IMR-90 (cell line): ENCODE measurements at regions not wholly inside any gene's neighbourhood (a gene's known extent, or its start where the extent isn't known, plus 50 kb on each side); places are given as distances from the start of the nearest gene placed in this dataset.

Experiments used
- ATAC-seq: fragments of 200-7000 bp; cut with Tn5 transposase; 2 replicates; pipeline ENCODE4 v1.9.1; 2020; ENCODE audit warnings: low read depth, mild to moderate bottlenecking, moderate library complexity
- BruUV-seq: library from RNA; stranded (reverse); fragments of 400-500 nt; replicated peaks from 2 replicates; lab custom pipeline; 2021; lab: Mats Ljungman, UMichigan
- CTCF ChIA-PET: fragments of 300-600 bp; formaldehyde crosslinking; extraction: SDS; loops from one replicate; lab custom pipeline; 2021; ENCODE audit warnings: antibody characterized with exemption; lab: Yijun Ruan, JAX
- POLR2A ChIA-PET: fragments of 300-600 bp; sonication (Branson Sonifier 250); formaldehyde crosslinking; loops from one replicate; lab custom pipeline; 2022; ENCODE audit warnings: antibody characterized with exemption; ENCODE audit not compliant: unreplicated experiment; lab: Charles Lee
- DNase-seq: peaks from one replicate; pipeline ENCODE4 v3.0.0; 2013
- H2AFZ ChIP-seq: replicated peaks from 2 replicates; pipeline ENCODE3; 2013; ENCODE audit warnings: low read length, mild to moderate bottlenecking; ENCODE audit not compliant: poor library complexity
- H2AK5ac ChIP-seq: 2 replicates; pipeline ENCODE4 v1.6.1; 2013; ENCODE audit warnings: low read depth, low read length, inconsistent platforms
- H2AK9ac ChIP-seq: replicated peaks from 2 replicates; pipeline ENCODE3; 2013; ENCODE audit warnings: mild to moderate bottlenecking, low read depth, low read length, moderate library complexity; ENCODE audit not compliant: poor library complexity
- H2BK120ac ChIP-seq: 2 replicates; pipeline ENCODE4 v1.6.1; 2013; ENCODE audit warnings: low read depth, low read length, inconsistent platforms
- H2BK15ac ChIP-seq: 3 replicates; pipeline ENCODE4 v1.6.1; 2013; ENCODE audit warnings: low read depth, low read length, inconsistent platforms
- H2BK20ac ChIP-seq: 2 replicates; pipeline ENCODE4 v1.6.1; 2013; ENCODE audit warnings: low read depth, mild to moderate bottlenecking, inconsistent platforms, low read length, moderate library complexity
- H2BK5ac ChIP-seq: 2 replicates; pipeline ENCODE4 v1.6.1; 2013; ENCODE audit warnings: mild to moderate bottlenecking, low read depth, low read length, inconsistent platforms; ENCODE audit not compliant: poor library complexity, severe bottlenecking
- H3K14ac ChIP-seq: replicated peaks from 2 replicates; pipeline ENCODE4 v1.6.1; 2013; ENCODE audit warnings: low read depth, low read length, inconsistent platforms
- H3K18ac ChIP-seq: 2 replicates; pipeline ENCODE4 v1.6.1; 2013; ENCODE audit warnings: low read depth, low read length, control low read depth
- H3K23ac ChIP-seq: 2 replicates; pipeline ENCODE4 v1.6.1; 2013; ENCODE audit warnings: low read depth, low read length, inconsistent platforms
- H3K27ac ChIP-seq: 2 replicates; pipeline ENCODE4 v1.5.1; 2013; ENCODE audit warnings: mild to moderate bottlenecking, control low read depth, low read length; ENCODE audit not compliant: insufficient read depth
- H3K27me3 ChIP-seq: 2 replicates; pipeline ENCODE4 v1.6.1; 2013; ENCODE audit warnings: low read length; ENCODE audit not compliant: control insufficient read depth, insufficient read depth
- H3K36me3 ChIP-seq: 2 replicates; pipeline ENCODE4 v1.6.1; 2013; ENCODE audit warnings: low read length, mixed read lengths; ENCODE audit not compliant: control insufficient read depth, insufficient read depth
- H3K4ac ChIP-seq: 2 replicates; pipeline ENCODE4 v1.6.1; 2013; ENCODE audit warnings: low read depth, low read length, inconsistent platforms
- H3K4me1 ChIP-seq: 2 replicates; pipeline ENCODE4 v1.6.1; 2013; ENCODE audit warnings: low read length, mixed read lengths; ENCODE audit not compliant: control insufficient read depth, insufficient read depth
- H3K4me2 ChIP-seq: 2 replicates; pipeline ENCODE4 v1.6.1; 2013; ENCODE audit warnings: low read depth, mild to moderate bottlenecking, control low read depth, low read length, moderate library complexity
- H3K4me3 ChIP-seq: 2 replicates; pipeline ENCODE4 v1.5.1; 2013; ENCODE audit warnings: low read depth, mild to moderate bottlenecking, control low read depth, low read length, moderate library complexity; ENCODE audit not compliant: insufficient read depth
- H3K56ac ChIP-seq: 2 replicates; pipeline ENCODE4 v1.6.1; 2013; ENCODE audit warnings: low read length, inconsistent platforms; ENCODE audit not compliant: insufficient read depth; ENCODE audit errors: extremely low read depth
- H3K79me1 ChIP-seq, 2 experiments: 2 replicates each; pipeline ENCODE4 v1.6.1; 2013; ENCODE audit warnings: low read length in 2 of 2, inconsistent platforms in 1 of 2, low read depth in 1 of 2
- H3K9ac ChIP-seq: 2 replicates; pipeline ENCODE4 v1.6.1; 2013; ENCODE audit warnings: low read depth, low read length, control low read depth
- H3K9me1 ChIP-seq: 2 replicates; pipeline ENCODE4 v1.6.1; 2013; ENCODE audit warnings: low read length, inconsistent platforms; ENCODE audit not compliant: insufficient read depth
- H3K9me3 ChIP-seq: 2 replicates; pipeline ENCODE4 v1.6.1; 2013; ENCODE audit warnings: low read length; ENCODE audit not compliant: control insufficient read depth, insufficient read depth
- H4K20me1 ChIP-seq: 2 replicates; pipeline ENCODE4 v1.6.1; 2013; ENCODE audit warnings: low read length, inconsistent platforms; ENCODE audit not compliant: insufficient read depth
- H4K5ac ChIP-seq: 2 replicates; pipeline ENCODE4 v1.6.1; 2013; ENCODE audit warnings: mild to moderate bottlenecking, low read depth, low read length, control low read depth
- H4K8ac ChIP-seq, 2 experiments: 2 replicates each; pipeline ENCODE4 v1.6.1; 2013; ENCODE audit warnings: low read depth in 2 of 2, low read length in 2 of 2, control low read depth in 1 of 2, inconsistent platforms in 1 of 2
- H4K91ac ChIP-seq: 2 replicates; pipeline ENCODE4 v1.6.1; 2013; ENCODE audit warnings: low read depth, low read length, inconsistent platforms; ENCODE audit not compliant: insufficient read depth
- FOS ChIP-seq: fragments of 150-350 bp; IDR thresholded peaks from 2 replicates; pipeline ENCODE4 v1.6.1; 2016; ENCODE audit warnings: low read depth, low read length
- MAZ ChIP-seq: IDR thresholded peaks from 2 replicates; pipeline ENCODE4 v1.6.1; 2012; ENCODE audit warnings: low read depth, mild to moderate bottlenecking, low read length, improper control_type of control experiment, moderate library complexity, borderline replicate concordance
- MXI1 ChIP-seq: IDR thresholded peaks from 2 replicates; pipeline ENCODE4 v1.6.1; 2012; ENCODE audit warnings: low read depth, mild to moderate bottlenecking, low read length, moderate library complexity, borderline replicate concordance
- NFE2L2 ChIP-seq: fragments of 150-350 bp; IDR thresholded peaks from 2 replicates; pipeline ENCODE4 v1.6.1; 2016; ENCODE audit warnings: low read depth, mild to moderate bottlenecking, low read length
- POLR2A ChIP-seq: IDR thresholded peaks from 2 replicates; pipeline ENCODE4 v1.6.1; 2012; ENCODE audit warnings: mild to moderate bottlenecking, low read depth, low read length
- WGBS, 2 experiments: methylation state at CpG; one replicate each; pipeline versions ENCODE4 v1.1.5 to v1.1.7; 2013; ENCODE audit warnings: missing lambda C conversion rate in 2 of 2; ENCODE audit not compliant: insufficient read length in 1 of 2; ENCODE audit errors: extremely low coverage in 2 of 2; 5-methylcytosine and 5-hydroxymethylcytosine counted together
- dilution Hi-C: fragments of 300-500 bp; cut with HindIII; formaldehyde crosslinking; loops from one replicate; pipeline ENCODE4 v1.14.3; 2018; ENCODE audit warnings: low sequenced_read_pairs; ENCODE audit not compliant: unreplicated experiment
- in situ Hi-C: fragments of 300-500 bp; cut with MboI; formaldehyde crosslinking; loops from 3 replicates; pipeline ENCODE4 v1.14.3; 2019; ENCODE audit warnings: low sequenced_read_pairs, inconsistent platforms, mixed read lengths
- intact Hi-C: fragments of 100-400 bp; cut with micrococcal nuclease; formaldehyde crosslinking; loops from 2 replicates; pipeline ENCODE4 v1.10.0; 2022
- TF ChIP-seq, protein P1 (sequence below): conservative IDR thresholded peaks from 2 replicates; pipeline ENCODE4 v1.5.1; 2012; ENCODE audit warnings: mild to moderate bottlenecking, low read depth, low read length, improper control_type of control experiment

DNA sequence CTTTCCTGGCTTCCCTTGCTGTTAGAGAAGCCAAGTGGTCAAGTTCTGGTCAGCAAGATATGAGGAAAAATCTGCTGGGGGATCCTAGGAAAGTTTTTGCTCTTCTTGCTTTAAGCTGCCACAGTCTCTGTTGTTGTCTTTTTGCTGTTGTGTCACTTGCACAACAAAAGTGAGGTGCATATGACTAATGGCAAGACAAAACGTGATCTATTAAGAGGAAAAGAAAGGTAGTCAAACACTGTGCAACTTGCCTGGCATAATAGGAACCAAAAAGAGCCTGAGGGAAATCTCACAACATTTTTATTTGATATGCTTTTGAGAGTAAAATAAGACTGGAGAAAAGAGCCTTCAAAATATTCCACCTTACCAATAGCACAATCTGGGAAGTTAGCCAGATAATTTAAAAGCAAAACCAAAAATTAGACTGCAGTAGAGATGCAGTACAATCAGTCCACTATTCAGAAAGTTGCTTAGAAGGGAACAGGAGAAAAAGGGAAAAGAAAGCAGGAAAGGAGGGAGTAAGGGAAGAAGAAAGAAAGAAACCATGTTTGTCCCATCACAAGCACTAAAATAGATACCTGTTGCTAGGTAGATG, 110.0 kb upstream of the SLC4A7 start:
- Histone ChIP-seq H3K36me3 (no peaks in the 10 kb centered on the region), H3K23ac (no peak overlapping the region), H3K9me3 (no peaks in the 10 kb centered on the region), H2AK5ac (peak overlapping the region; percentile 32; the same call in 1 of the 2 replicates), H3K4me2 (no peak overlapping the region), H2BK20ac (no peak overlapping the region), H3K27me3 (no peaks in the 10 kb centered on the region), H4K91ac (no peak overlapping the region), H3K9ac (no peak overlapping the region), H3K9me1 (peaks cover 6% of the 10 kb centered on the region), H3K56ac (no peak overlapping the region), H4K8ac (no peak overlapping the region), H2BK15ac (no peak overlapping the region), H3K4me3 (no peak overlapping the region), H4K20me1 (no peaks in the 10 kb centered on the region), H2BK120ac (no peak overlapping the region; the same call in 1 of the 2 replicates), H3K18ac (no peak overlapping the region), H4K5ac (no peak overlapping the region), H3K4ac (no peak overlapping the region), H2BK5ac (no peak overlapping the region), H3K14ac (no peak overlapping the region), H3K27ac (no peak overlapping the region), H3K79me1 (no peaks in the 10 kb centered on the region), H2AFZ (no peak overlapping the region), H2AK9ac (no peak overlapping the region), H3K4me1 (peaks cover 14% of the 10 kb centered on the region)
- BruUV-seq: no TSS peak
- in situ Hi-C loops: no loop called here
- DNase-seq (peak; percentile 41), ATAC-seq (no peak)
- ChIA-PET CTCF (no interaction called here), POLR2A (no interaction called here)
- TF ChIP-seq NFE2L2: no peak
- no peak for TF ChIP-seq MXI1
- no peak for TF ChIP-seq MAZ
- TF ChIP-seq POLR2A: no peak
- no peak for TF ChIP-seq FOS
- TF ChIP-seq, protein P1, sequence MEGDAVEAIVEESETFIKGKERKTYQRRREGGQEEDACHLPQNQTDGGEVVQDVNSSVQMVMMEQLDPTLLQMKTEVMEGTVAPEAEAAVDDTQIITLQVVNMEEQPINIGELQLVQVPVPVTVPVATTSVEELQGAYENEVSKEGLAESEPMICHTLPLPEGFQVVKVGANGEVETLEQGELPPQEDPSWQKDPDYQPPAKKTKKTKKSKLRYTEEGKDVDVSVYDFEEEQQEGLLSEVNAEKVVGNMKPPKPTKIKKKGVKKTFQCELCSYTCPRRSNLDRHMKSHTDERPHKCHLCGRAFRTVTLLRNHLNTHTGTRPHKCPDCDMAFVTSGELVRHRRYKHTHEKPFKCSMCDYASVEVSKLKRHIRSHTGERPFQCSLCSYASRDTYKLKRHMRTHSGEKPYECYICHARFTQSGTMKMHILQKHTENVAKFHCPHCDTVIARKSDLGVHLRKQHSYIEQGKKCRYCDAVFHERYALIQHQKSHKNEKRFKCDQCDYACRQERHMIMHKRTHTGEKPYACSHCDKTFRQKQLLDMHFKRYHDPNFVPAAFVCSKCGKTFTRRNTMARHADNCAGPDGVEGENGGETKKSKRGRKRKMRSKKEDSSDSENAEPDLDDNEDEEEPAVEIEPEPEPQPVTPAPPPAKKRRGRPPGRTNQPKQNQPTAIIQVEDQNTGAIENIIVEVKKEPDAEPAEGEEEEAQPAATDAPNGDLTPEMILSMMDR: no peak
- intact Hi-C loops: no loop called here
- no CpG with 5 or more reads among the region's 1 CpG for WGBS, 2 experiments
- dilution Hi-C loops: no loop called here
